ENCODE measurements at regions not wholly inside any gene's neighbourhood (a gene's known extent, or its start where the extent isn't known, plus 50 kb on each side); places are given as distances from the start of the nearest gene placed in this dataset.

- Histone ChIP-seq H3K9me3 (ENCODE audit: low read length) (no peaks in the 10 kb centered on the region), H3K4me2 (ENCODE audit: low read length) (no peak overlapping the region), H3K9ac (ENCODE audit: low read length) (no peak overlapping the region), H4K20me1 (ENCODE audit: insufficient read depth) (no peaks in the 10 kb centered on the region), H3K36me3 (ENCODE audit: insufficient read depth, low read length) (no peaks in the 10 kb centered on the region), H3K27ac (ENCODE audit: low read length) (no peak overlapping the region), H3K4me3 (ENCODE audit: low read length) (no peak overlapping the region), H3K9me2 (ENCODE audit: insufficient read depth, low read length) (no peaks in the 10 kb centered on the region), H3K27me3 (ENCODE audit: insufficient read depth, low read depth, low read length) (no peaks in the 10 kb centered on the region), H3F3A (ENCODE audit: insufficient read depth, low read length, poor library complexity, severe bottlenecking) (no peaks in the 10 kb centered on the region), H3K79me2 (replicated peaks; ENCODE audit: insufficient read depth, low read length) (no peaks in the 10 kb centered on the region), H2AFZ (ENCODE audit: low read depth, low read length) (no peak overlapping the region)
- TF ChIP-seq RAD21 (conservative IDR thresholded peaks at IDR 0.05) (no peak), REST (IDR thresholded peaks at IDR 0.05; ENCODE audit: borderline replicate concordance) (no peak), EZH2 (IDR thresholded peaks at IDR 0.05; ENCODE audit: borderline replicate concordance, insufficient read depth, low read length, poor library complexity, severe bottlenecking) (no peak), TAF1 (IDR thresholded peaks at IDR 0.05; ENCODE audit: low read depth) (no peak)
- TF ChIP-seq, protein P1, sequence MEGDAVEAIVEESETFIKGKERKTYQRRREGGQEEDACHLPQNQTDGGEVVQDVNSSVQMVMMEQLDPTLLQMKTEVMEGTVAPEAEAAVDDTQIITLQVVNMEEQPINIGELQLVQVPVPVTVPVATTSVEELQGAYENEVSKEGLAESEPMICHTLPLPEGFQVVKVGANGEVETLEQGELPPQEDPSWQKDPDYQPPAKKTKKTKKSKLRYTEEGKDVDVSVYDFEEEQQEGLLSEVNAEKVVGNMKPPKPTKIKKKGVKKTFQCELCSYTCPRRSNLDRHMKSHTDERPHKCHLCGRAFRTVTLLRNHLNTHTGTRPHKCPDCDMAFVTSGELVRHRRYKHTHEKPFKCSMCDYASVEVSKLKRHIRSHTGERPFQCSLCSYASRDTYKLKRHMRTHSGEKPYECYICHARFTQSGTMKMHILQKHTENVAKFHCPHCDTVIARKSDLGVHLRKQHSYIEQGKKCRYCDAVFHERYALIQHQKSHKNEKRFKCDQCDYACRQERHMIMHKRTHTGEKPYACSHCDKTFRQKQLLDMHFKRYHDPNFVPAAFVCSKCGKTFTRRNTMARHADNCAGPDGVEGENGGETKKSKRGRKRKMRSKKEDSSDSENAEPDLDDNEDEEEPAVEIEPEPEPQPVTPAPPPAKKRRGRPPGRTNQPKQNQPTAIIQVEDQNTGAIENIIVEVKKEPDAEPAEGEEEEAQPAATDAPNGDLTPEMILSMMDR (IDR thresholded peaks at IDR 0.05; ENCODE audit: poor library complexity, severe bottlenecking) = no peak
Measured at GRCh38 chr13:73737214-73737613, 397.0 kb downstream of the KLF12 start.

DNA sequence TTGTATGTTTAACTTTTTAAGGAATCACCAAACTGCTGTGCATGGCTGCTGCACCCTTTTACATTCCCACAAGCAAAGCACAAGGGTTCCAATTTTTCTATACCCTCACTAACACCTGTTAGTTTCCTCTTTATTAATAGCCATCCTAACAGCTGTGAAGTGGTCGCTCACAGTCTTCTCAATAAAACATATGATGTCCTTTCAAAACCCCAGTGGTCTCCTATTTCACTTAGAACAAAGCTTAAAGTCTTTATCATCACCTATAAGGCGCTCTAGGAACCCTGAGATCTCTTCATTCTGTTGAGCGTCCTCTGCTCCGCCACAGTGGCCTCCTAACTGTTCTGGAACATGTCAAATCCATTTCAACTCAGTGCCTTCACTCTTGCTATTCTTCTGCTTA lies 400.5 kb downstream of the KLF12 start:
- H3K9ac ChIP-seq (ENCODE audit: low read length) = no peak overlapping the region

More for the DNA sequence above, 400.5 kb downstream of the KLF12 start:
- TF ChIP-seq, protein P1 (IDR thresholded peaks at IDR 0.05; ENCODE audit: poor library complexity, severe bottlenecking) = no peak
- TF ChIP-seq EZH2 (IDR thresholded peaks at IDR 0.05; ENCODE audit: borderline replicate concordance, insufficient read depth, low read length, poor library complexity, severe bottlenecking) = no peak
- no peak for TF ChIP-seq MXI1 (conservative IDR thresholded peaks at IDR 0.05; ENCODE audit: poor library complexity, severe bottlenecking)
- no peak for TF ChIP-seq EP300 (conservative IDR thresholded peaks at IDR 0.05; ENCODE audit: poor library complexity, severe bottlenecking)
- TF ChIP-seq REST (IDR thresholded peaks at IDR 0.05; ENCODE audit: borderline replicate concordance) = no peak
- TF ChIP-seq RAD21 (conservative IDR thresholded peaks at IDR 0.05) = no peak
- TF ChIP-seq POLR2AphosphoS5 (IDR thresholded peaks at IDR 0.05) = no peak
- TF ChIP-seq SMC3 (conservative IDR thresholded peaks at IDR 0.05; ENCODE audit: poor library complexity) = no peak
- TF ChIP-seq TAF1 (IDR thresholded peaks at IDR 0.05; ENCODE audit: low read depth) = no peak
- Histone ChIP-seq H3F3A (ENCODE audit: insufficient read depth, low read length, poor library complexity, severe bottlenecking) (no peaks in the 10 kb centered on the region), H3K27ac (ENCODE audit: low read length) (no peak overlapping the region), H3K27me3 (ENCODE audit: insufficient read depth, low read depth, low read length) (no peaks in the 10 kb centered on the region), H4K20me1 (ENCODE audit: insufficient read depth) (no peaks in the 10 kb centered on the region), H3K9me2 (ENCODE audit: insufficient read depth, low read length) (no peaks in the 10 kb centered on the region), H3K79me2 (replicated peaks; ENCODE audit: insufficient read depth, low read length) (no peaks in the 10 kb centered on the region), H2AFZ (ENCODE audit: low read depth, low read length) (no peak overlapping the region), H3K9me3 (ENCODE audit: low read length) (no peaks in the 10 kb centered on the region), H3K4me3 (ENCODE audit: low read length) (no peak overlapping the region), H3K4me2 (ENCODE audit: low read length) (no peak overlapping the region), H3K36me3 (ENCODE audit: insufficient read depth, low read length) (no peaks in the 10 kb centered on the region)

Data from neural cell (in vitro differentiated cells).